ENCODE measurements at regions not wholly inside any gene's neighbourhood (a gene's known extent, or its start where the extent isn't known, plus 50 kb on each side); places are given as distances from the start of the nearest gene placed in this dataset.

DNA sequence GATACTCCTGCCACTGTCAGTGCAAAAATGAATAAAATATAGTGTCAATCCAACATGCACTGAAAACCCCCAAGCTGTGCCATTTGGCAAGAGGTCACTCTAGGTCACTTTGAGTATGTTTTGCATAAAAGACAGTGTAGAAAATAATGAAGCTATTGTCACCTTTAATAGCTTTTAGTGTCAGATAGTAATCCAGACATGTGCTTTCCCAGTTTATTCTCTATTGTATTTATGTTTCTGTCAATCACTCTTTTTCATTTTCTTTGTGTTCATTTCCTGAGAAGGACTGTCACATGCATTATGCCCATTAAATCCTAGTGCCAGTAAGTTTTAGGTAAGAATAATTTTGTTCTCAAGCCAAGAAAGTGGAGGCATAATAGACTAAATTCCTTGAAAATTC lies 1073.9 kb upstream of the CDH2 start:
- Histone ChIP-seq H3K9me3 (ENCODE audit: insufficient read depth, low read length, severe bottlenecking) (no peaks in the 10 kb centered on the region), H4K20me1 (ENCODE audit: insufficient read depth, low read length) (no peaks in the 10 kb centered on the region), H3K4me3 (ENCODE audit: low read depth in 1 of 2, low read length in 2 of 2) (no peak overlapping the region), H3K79me2 (ENCODE audit: insufficient read depth, low read length) (no peaks in the 10 kb centered on the region), H3K27ac (ENCODE audit: low read length) (no peak overlapping the region), H3K36me3 (ENCODE audit: insufficient read depth, low read length) (no peaks in the 10 kb centered on the region), H3K4me1 (ENCODE audit: insufficient read depth, low read length) (no peaks in the 10 kb centered on the region), H3K9ac (ENCODE audit: low read depth, low read length) (no peak overlapping the region), H2AFZ (ENCODE audit: low read depth, low read length) (no peak overlapping the region), H3K4me2 (ENCODE audit: insufficient read depth, low read length) (no peak overlapping the region), H3K27me3 (ENCODE audit: insufficient read depth, low read length, poor library complexity) (no peaks in the 10 kb centered on the region)
- no peak for DNase-seq
- no peak for TF ChIP-seq EZH2 (IDR thresholded peaks at IDR 0.05; ENCODE audit: borderline replicate concordance, low read depth, low read length, severe bottlenecking)
- TF ChIP-seq, protein P1, sequence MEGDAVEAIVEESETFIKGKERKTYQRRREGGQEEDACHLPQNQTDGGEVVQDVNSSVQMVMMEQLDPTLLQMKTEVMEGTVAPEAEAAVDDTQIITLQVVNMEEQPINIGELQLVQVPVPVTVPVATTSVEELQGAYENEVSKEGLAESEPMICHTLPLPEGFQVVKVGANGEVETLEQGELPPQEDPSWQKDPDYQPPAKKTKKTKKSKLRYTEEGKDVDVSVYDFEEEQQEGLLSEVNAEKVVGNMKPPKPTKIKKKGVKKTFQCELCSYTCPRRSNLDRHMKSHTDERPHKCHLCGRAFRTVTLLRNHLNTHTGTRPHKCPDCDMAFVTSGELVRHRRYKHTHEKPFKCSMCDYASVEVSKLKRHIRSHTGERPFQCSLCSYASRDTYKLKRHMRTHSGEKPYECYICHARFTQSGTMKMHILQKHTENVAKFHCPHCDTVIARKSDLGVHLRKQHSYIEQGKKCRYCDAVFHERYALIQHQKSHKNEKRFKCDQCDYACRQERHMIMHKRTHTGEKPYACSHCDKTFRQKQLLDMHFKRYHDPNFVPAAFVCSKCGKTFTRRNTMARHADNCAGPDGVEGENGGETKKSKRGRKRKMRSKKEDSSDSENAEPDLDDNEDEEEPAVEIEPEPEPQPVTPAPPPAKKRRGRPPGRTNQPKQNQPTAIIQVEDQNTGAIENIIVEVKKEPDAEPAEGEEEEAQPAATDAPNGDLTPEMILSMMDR (IDR thresholded peaks at IDR 0.05; ENCODE audit: borderline replicate concordance, extremely low read depth, low read length, poor library complexity, severe bottlenecking) = no peak
- ATAC-seq (ENCODE audit: insufficient read depth, low read depth) = no peak

DNA sequence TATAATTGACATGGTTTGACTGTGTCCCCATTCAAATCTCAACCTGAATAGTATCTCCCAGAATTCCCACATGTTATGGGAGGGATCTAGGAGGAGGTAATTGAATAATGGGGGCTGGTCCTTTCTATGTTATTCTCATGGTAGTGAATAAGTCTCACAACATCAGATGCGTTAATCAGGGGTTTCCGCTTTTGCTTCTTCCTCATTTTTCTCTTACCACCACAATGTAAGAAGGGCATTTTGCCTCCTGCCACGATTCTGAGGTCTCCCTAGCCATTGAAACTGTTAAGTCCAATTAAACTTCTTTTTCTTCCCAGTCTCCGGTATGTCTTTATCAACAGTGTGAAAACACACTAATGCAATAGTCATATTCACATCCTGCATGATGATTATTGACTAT lies 1073.3 kb upstream of the CDH2 start:
- H3K27me3 ChIP-seq (ENCODE audit: insufficient read depth, low read length, poor library complexity) = no peaks in the 10 kb centered on the region
- ATAC-seq (ENCODE audit: insufficient read depth, low read depth) (no peak), DNase-seq (no peak)
- no peak overlapping the region for H3K4me2 ChIP-seq (ENCODE audit: insufficient read depth, low read length)
- no peak overlapping the region for H3K4me3 ChIP-seq (ENCODE audit: low read depth in 1 of 2, low read length in 2 of 2)
- TF ChIP-seq, protein P1 (IDR thresholded peaks at IDR 0.05; ENCODE audit: borderline replicate concordance, extremely low read depth, low read length, poor library complexity, severe bottlenecking) = no peak
- no peak for TF ChIP-seq EZH2 (IDR thresholded peaks at IDR 0.05; ENCODE audit: borderline replicate concordance, low read depth, low read length, severe bottlenecking)
- H3K4me1 ChIP-seq (ENCODE audit: insufficient read depth, low read length) = no peaks in the 10 kb centered on the region
- no peaks in the 10 kb centered on the region for H4K20me1 ChIP-seq (ENCODE audit: insufficient read depth, low read length)
- H3K9me3 ChIP-seq (ENCODE audit: insufficient read depth, low read length, severe bottlenecking) = no peaks in the 10 kb centered on the region
- H3K27ac ChIP-seq (ENCODE audit: low read length) = no peak overlapping the region
- no peak overlapping the region for H3K9ac ChIP-seq (ENCODE audit: low read depth, low read length)
- no peaks in the 10 kb centered on the region for H3K36me3 ChIP-seq (ENCODE audit: insufficient read depth, low read length)
- no peaks in the 10 kb centered on the region for H3K79me2 ChIP-seq (ENCODE audit: insufficient read depth, low read length)
- no peak overlapping the region for H2AFZ ChIP-seq (ENCODE audit: low read depth, low read length)

DNA sequence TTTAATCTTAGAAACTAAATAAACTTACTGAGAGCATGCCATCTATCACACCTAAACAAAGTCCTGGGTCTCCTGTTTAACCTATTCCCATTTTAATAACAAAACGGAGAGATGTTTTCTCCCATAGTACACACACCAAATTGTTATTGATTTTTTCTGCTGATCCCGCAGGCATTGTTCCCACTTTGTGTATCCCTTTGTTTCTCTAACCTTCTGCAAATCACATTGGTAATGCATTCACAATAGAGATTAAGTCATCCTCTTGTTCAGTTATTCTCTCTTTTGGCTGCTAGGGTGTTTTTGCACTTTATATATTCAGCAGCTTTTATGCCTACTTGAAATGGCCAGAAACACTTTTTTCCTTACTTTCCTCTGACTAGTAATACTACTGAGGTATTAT lies 1071.9 kb upstream of the CDH2 start:
- DNase-seq = no peak
- no peak overlapping the region for H3K4me3 ChIP-seq (ENCODE audit: low read depth in 1 of 2, low read length in 2 of 2)

DNA sequence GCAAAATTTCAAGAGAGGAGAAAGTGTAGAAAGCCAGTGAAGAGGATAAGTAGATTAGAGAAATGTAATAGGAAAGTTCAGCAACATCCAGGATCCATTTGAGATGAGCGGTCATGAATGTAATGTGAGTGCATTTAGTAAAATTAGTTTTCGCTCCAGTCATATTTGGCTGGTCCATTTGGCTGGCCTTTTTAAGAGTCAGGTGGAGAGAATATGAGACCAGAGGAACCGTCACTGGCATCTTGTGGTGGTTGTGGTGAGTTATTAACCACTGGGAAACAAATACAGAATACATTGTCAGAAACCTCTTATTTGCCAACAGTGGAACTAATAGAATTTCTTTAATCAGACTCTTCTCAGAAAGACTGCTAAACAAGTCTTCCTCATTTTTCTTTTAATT lies 1064.3 kb upstream of the CDH2 start:
- H3K9me3 ChIP-seq (ENCODE audit: insufficient read depth, low read length, severe bottlenecking) = no peaks in the 10 kb centered on the region
- H3K4me1 ChIP-seq (ENCODE audit: insufficient read depth, low read length) = no peaks in the 10 kb centered on the region
- H3K27me3 ChIP-seq (ENCODE audit: insufficient read depth, low read length, poor library complexity) = no peaks in the 10 kb centered on the region
- no peak for TF ChIP-seq EZH2 (IDR thresholded peaks at IDR 0.05; ENCODE audit: borderline replicate concordance, low read depth, low read length, severe bottlenecking)
- TF ChIP-seq, protein P1 (IDR thresholded peaks at IDR 0.05; ENCODE audit: borderline replicate concordance, extremely low read depth, low read length, poor library complexity, severe bottlenecking) = no peak
- H3K4me2 ChIP-seq (ENCODE audit: insufficient read depth, low read length) = no peak overlapping the region
- no peak overlapping the region for H2AFZ ChIP-seq (ENCODE audit: low read depth, low read length)
- DNase-seq = no peak
- no peak overlapping the region for H3K27ac ChIP-seq (ENCODE audit: low read length)
- H3K79me2 ChIP-seq (ENCODE audit: insufficient read depth, low read length) = no peaks in the 10 kb centered on the region
- no peak overlapping the region for H3K9ac ChIP-seq (ENCODE audit: low read depth, low read length)
- no peaks in the 10 kb centered on the region for H4K20me1 ChIP-seq (ENCODE audit: insufficient read depth, low read length)
- ATAC-seq (ENCODE audit: insufficient read depth, low read depth) = no peak
- no peak overlapping the region for H3K4me3 ChIP-seq (ENCODE audit: low read depth in 1 of 2, low read length in 2 of 2)
- H3K36me3 ChIP-seq (ENCODE audit: insufficient read depth, low read length) = no peaks in the 10 kb centered on the region

More for the DNA sequence above, 1071.9 kb upstream of the CDH2 start:
- ATAC-seq (ENCODE audit: insufficient read depth, low read depth) = no peak
- Histone ChIP-seq H3K27me3 (ENCODE audit: insufficient read depth, low read length, poor library complexity) (no peaks in the 10 kb centered on the region), H4K20me1 (ENCODE audit: insufficient read depth, low read length) (no peaks in the 10 kb centered on the region), H3K79me2 (ENCODE audit: insufficient read depth, low read length) (no peaks in the 10 kb centered on the region), H2AFZ (ENCODE audit: low read depth, low read length) (no peak overlapping the region), H3K9me3 (ENCODE audit: insufficient read depth, low read length, severe bottlenecking) (no peaks in the 10 kb centered on the region), H3K9ac (ENCODE audit: low read depth, low read length) (no peak overlapping the region), H3K4me2 (ENCODE audit: insufficient read depth, low read length) (no peak overlapping the region), H3K4me1 (ENCODE audit: insufficient read depth, low read length) (no peaks in the 10 kb centered on the region), H3K27ac (ENCODE audit: low read length) (no peak overlapping the region), H3K36me3 (ENCODE audit: insufficient read depth, low read length) (no peaks in the 10 kb centered on the region)
- no peak for TF ChIP-seq EZH2 (IDR thresholded peaks at IDR 0.05; ENCODE audit: borderline replicate concordance, low read depth, low read length, severe bottlenecking)
